ELR (cell line): ENCODE measurements at regions not wholly inside any gene's neighbourhood (a gene's known extent, or its start where the extent isn't known, plus 50 kb on each side); places are given as distances from the start of the nearest gene placed in this dataset.
A peak's percentile ranks its signal among the peaks of the same experiment; 100 is the strongest.

Source experiments
- DNase-seq: peaks from one replicate; pipeline ENCODE4 v3.0.0-alpha.2; 2015; ENCODE audit warnings: low read depth

DNA sequence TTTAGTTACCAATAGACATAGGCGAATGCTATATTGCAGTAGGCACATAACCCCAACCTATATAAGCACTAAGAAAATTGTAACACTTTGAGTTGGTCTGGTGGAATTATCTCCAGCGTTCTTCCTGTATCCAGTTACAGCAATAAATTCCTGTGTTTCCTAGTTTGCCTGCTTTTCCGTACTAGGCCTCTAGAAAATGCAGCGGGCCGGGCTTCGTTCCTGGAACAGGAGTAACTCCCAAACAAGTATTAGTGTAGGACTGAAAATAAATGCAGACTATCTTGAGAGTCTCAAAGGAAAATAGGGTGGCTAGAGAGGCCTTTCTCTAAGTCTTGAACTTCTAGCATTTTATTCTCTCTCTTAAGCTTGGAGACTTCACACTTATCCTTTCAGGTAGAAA lies 159.8 kb downstream of the OR13H1 start:
- DNase-seq, result peak; percentile 11

DNA sequence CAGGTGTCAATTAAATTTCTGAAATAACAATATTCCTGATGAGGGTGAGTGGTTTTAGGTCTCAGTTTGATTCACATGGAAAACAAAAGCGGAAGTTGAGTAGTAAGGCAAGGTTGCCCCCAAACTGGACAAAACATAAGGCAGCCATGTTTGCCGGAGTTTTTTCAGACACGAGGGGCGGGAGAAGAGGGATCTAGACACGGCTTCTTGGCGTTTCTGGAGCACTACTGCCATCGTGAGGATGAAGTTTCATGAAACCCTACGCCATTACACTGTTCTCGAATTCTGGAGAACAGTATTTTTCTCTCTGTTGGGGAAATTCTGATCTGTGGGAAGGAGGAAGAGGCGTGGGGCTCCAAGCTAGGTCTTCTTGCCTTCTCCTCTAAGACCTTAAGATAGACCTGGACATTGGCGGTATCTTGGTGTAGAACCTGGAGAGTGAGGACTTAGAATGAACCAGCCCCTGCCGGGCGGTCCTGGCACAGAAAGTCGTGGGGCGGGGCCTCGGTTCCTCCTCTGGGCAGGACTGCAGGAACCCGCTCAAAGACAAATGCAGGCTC lies 160.3 kb downstream of the OR13H1 start:
- DNase-seq, result peak; percentile 63

DNA sequence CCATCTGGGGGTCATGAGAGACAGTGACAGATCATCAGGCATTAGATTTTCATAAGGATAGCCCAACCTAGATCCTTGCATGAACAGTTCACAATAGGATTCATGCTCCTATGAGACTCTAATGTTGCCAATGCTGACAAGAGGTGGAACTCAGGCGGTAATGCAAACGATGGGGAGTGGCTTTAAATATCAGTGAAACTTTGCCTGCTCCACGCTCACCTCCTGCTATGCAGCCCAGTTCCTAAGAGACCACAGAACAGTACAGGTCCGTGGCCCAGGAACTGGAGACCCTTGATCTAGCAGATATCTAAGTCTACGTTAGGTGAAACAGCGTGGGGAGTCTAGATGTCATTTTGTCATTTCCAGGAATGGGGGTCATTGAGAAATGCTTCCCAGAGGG lies 165.7 kb downstream of the OR13H1 start:
- no peak for DNase-seq

DNA sequence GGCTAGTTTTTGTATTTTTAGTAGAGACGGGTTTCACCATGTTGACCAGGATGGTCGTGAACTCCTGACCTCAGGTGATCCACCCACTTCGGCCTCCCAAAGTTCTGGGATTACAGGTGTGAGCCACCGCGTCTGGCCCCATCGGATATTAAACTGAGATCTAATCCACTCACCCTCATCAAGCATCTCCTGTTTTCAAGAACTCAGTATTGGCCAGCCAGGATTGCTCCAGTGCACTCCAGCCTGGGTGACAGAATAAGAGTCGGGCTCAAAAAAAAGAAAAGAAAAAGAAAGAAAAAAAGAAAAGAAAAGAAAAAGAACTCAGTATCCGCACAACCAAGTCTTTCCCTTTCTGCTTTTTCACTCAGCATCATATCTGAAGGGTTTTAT lies 167.6 kb downstream of the OR13H1 start:
- no peak for DNase-seq

DNA sequence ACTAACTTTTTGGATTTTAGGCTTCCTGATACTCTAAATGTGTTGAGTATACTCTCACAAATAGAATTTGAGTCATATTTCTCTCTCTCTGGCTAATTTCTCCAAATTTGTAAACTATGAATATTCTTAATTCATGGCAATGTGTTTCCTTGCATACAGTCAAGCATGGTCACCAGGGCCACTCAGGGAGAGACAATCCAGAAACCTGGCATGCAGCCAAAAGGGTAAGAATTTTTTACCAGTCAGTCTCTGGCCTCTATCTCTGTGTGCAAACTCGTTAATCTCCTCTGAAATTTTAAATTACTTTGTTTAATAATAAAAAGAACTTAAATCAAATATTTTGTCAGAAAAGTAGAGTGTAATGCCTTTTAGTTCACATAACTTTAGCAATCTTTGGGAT lies 179.8 kb downstream of the OR13H1 start:
- DNase-seq, result no peak

DNA sequence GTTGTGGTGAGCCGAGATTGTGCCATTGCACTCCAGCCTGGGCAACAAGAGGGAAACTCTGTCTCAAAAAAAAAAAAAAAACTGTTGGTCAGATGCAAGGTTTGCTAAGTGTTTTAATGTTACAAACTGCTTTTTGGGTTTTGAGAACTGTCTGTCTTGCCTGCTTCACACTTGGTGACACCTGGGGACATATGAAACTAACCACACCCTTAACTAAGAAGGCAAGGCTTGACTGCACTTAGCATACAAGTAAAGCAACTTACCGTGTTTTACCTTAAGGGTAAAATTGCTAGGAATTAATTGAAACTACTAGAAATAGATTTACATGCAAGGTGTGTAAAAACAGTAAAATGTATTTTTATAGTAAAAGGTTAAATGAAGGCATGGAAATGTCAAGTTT lies 180.4 kb downstream of the OR13H1 start:
- no peak for DNase-seq

DNA sequence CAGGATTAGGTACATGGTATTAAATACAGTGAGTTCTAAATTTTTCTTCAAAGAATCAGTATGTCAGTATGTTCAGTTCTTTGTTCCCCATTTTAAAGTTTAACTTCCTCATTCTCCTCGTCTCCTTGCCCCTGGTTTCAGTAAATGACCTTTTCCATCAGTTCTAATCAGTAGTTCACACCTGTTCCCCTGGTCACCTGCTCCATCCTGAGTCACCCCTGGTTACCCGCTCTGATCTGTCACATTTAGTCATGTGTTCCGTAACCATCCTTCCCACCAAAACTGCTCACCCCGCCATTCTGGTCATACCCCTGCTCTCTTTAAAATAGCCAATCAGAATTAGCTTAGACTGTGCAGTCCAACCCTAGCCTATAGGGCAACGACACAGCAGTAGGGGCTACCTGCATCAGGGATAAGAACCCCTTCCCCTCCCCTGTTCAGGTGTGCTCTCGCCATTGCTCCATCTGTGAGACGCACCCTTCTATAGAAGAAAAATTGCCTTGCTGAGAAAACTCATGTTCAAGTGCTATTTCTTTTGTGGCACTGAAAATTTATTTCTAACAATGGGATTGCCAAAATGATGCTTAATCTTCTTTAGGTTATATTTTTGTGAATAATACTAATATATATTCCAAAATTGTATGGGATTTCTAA lies 181.3 kb downstream of the OR13H1 start:
- DNase-seq, result no peak

DNA sequence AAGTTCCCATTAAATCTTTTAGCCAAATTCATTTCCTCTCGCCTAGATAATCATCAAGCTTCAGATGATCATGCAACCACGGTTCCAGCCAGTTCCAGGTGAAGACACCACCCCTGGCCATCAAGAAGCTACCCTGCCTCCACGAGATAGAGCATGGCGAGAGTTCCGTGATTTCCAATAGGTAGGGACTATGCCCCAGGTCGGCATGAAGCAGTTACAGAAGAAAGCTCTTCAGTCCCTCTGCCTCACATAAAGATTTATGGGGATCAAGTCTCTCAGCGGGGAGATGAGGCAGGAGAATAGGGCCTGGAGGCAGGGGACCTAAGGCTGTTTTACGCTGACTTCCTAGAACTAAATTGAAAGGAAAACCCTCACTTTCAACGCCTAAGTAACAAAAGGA lies 183.9 kb downstream of the OR13H1 start:
- DNase-seq, result no peak

DNA sequence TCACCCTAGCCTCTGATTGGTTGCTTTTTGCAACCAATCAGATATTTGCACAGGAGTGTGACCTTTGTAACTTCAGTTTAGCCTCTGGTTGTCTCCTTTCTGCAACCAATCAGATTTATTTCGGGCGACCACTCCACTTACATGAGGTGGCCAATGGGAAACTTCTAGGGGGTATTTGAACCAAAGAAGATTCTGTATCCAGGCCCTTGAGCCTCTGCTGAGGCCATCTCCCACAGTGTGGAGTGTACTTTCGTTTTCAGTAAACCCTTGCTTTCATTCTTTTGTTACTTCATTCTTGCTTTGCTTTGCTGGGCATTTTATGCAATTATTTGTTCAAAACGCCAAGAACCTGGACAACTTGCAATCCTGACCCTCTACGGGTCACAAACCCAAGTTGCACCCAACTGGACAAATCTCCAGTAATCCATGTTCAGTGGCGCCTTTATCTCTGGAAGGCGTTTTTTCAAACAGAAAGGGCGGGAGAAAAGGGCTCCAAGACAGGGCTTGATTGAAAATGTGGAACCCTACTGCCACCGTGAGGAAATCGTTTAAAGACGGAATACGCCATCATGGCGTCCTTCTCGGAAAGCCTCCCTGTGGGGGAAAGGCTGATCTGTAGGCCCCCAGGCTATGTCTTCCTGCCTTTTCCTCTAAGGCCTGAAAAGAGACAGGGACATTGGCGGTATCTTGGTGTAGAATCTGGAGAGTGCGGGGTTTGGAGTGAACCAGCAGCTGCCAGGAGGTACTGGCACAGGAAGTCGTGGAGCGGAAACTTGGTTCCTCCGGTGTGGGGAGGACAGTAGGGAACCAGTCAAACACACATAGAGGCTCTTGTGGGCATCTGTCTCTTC lies 184.6 kb downstream of the OR13H1 start:
- DNase-seq, result peak; percentile 1

DNA sequence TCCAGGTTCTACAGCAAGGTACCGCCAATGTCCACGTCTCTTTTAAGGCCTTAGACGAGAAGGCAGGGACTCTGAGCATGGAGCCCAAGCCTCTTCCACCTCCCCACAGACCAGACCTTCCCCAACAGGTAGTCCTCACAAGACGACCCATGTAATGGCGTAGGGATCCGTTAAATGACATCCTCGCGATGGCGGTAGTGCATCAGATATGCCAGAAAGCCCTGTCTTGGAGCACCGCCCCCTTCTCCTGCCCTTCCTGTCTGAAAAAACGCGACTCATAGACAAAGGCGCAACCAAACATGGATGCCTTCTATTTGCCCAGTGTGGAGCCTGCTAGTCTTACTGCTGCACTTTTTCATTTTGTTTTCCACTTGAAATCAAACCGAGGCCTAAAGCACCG lies 185.4 kb downstream of the OR13H1 start:
- DNase-seq, result no peak

DNA sequence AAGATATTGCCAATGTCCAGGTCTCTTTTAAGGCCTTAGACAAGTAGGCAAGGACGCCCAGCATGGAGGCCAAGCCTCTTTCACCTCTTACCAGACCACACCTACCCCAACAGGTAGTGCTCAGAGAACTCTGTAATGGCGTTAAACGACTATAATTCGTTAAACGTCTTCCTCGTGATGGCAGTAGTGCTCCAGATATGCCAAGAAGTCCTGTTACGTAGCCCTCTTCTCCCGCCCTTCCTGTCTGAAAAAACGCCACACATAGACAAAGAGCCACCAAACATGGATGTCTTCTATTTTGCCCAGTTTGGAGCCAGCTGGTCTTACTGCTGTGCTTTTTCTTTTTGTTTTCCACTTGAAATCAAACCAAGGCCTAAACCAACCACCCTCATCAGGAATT lies 190.7 kb downstream of the OR13H1 start:
- DNase-seq, result peak; percentile 3

DNA sequence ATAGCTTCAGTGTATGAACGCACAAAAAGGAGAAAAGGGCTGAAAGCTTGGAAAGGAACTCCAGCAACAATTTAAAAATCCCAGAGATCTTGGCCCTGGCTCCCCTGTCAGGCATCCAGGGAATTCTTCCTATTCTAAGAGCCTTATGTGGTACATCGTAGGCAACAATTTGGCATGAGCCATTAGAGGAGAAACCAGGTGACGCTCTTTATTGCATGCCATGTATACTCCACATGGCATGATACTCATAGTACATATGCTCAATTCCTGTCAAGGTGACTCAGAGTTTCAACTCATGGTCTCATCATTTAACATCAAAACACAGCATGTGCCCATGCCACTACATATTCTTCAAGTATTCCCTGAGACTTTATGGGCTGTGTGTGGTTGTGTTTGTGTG lies 191.3 kb downstream of the OR13H1 start:
- no peak for DNase-seq

DNA sequence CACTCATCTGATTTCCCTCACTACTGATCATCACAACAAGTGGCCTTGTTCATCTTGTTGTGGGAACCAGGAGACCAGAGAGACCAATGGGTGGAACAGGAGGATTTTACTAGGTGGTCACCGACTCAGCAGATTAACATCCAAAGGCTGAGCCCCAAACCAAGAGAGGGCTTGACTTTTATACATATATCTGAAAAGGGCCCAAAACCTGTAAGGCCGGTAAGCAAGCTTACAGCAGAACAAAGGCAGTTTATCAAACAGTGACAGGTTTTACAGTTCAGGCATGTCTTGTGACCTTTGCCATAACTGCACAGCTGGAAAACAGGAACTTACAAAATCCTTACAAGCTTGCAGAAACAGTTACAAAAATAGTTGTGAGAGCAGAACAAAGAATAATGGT lies 195.9 kb downstream of the OR13H1 start:
- no peak for DNase-seq

DNA sequence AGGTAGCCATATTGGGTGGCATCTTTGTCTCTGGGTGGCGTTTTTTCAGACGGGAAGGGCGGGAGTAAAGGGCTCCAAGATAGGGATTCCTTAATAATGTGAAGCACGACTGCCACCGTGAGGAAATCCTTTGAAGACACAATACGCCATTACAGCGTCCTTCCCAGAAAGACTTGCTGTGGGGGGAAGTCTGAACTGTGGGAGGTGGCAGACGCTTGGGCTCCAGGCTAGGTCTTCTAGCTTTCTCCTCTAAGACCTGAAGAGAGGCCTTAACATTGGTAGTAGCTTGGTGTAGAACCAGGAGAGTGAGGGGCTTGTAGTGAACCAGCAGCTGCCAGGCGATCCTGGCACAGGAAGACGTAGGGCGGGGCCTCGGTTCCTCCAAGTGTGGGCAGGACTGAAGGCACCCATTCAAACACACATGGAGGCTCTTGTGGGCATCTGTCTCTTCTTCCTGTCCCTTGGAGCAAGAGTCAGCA lies 197.3 kb downstream of the OR13H1 start:
- no peak for DNase-seq

DNA sequence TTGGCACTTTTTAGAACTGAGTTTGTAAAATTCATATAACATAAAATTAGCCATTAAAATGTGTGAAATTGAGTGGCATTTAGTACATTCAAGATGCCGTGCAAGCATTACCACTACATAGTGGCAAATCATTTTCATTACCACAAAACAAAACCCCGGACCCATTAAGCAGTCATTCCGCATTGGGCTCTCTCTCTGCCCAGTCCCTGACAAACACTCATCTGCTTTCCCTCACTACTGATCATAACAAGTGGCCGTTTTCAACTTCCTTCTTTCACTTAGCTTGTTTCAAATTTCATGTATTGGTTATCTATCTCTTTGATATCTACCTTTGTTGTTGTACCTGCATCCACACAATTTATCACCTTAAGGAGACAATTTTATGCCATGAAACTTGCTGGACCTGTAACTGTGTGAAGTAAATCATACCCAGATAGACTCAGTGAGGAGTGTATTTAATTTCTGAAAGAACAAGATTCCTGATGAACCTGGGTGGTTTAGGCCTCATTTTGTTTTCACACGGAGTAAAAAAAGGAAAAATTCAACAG lies 202.1 kb downstream of the OR13H1 start:
- DNase-seq, result no peak

DNA sequence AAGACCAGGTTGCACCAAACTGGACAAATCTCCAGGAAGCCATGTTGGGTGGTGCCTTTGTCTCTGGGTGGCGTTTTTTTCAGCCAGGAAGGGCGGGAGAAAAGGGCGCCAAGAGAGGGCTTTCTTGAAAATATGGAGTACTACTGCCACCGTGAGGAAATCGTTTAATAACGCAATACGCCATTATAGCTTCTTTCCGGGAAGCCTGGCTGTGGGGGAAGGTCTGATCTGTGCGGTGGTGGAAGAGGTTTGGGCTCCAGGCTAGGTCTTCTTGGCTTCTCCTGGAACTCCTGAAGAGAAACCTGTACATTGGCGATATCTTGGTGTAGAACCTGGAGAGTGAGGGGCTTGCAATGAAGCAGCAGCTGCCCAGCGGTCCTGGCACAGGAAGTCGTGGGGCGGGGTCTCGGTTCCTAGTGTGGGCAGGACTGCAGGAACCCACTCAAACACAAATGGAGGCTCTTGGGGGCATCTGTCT lies 202.7 kb downstream of the OR13H1 start:
- peak; percentile 48 for DNase-seq

DNA sequence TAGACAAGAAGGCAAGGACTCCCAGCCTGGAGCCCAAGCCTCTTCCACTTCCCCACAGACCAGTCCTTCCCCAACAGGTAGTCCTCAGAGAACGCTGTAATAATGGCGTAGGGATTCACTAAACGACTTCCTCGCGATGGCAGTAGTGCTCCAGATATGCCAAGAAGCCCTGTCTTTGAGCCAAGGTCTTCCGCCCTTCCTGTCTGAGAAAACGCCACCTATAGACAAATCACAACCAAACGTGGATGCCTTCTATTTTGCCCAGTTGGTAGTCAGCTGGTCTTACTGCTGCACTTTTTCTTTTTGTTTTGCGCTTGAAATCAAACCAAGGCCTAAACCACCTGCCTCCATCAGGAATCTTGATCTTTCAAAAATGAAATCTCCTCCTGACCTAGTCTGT lies 203.3 kb downstream of the OR13H1 start:
- peak; percentile 22 for DNase-seq

DNA sequence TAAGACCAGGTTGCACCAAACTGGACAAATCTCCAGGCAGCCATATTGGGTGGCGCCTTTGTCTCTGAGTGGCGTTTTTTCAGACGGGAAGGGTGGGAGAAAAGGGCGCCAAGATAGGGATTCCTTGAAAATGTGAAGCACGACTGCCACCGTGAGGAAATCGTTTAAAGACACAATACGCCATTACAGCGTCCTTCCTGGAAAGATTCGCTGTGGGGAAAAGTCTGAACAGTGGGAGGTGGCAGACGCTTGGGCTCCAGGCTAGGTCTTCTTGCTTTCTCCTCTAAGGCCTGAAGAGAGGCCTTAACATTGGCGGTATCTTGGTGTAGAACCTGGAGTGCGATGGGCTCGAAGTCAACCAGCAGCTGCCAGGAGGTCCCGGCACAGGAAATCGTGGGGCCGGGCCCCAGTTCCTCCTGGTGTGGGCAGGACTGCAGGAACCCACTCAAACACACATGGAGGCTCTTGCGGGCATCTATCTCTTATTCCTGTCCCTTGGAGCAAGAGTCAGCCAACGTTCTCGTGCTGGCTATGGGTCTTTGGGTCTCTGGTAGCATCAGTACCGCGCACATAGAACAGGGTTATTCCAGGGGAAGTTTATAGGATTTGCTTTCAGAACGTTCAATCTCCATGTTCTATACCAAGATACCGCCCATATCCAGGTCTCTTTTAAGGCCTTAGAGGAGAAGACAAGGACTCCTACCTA lies 208.8 kb downstream of the OR13H1 start:
- DNase-seq, result no peak

DNA sequence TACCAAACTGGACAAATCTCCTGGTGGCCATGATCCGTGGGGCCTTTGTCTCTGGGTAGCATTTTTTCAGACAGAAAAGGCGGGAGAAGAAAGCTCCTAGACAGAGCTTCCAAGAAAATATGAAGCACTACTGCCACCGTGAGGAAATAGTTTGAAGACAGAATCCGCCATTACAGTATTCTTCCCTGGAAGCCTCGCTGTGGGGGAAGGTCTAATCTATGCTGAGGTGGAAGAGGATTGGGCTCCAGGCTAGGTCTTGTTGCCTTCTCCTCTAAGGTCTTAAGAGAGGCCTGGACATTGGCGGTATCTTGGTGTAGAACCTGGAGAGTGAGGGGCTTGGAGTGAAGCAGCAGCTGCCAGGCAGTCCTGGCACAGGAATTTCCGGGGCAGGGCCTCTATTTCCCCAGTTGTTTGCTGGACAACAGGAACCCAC lies 218.9 kb downstream of the OR13H1 start:
- DNase-seq, result peak; percentile 60

DNA sequence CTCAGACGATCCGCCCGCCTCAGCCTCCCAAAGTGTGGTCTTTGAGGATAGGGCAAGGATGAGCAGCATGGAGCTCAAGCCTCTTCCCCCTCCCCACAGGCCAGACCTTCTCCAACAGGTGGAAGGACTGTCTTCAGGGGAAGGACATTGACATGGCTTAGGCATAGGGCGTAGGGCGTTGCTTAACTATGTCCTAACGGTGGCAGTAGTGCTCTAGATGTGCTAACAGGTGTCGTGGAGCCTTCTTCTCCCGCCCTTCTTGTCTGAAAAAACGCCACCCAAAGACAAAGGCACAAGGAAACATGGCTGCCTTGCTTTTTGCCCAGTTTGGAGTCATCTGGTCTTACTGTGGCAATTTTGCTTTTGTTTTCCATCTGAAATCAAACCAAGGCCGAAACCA lies 219.8 kb downstream of the OR13H1 start:
- peak; percentile 46 for DNase-seq

DNA sequence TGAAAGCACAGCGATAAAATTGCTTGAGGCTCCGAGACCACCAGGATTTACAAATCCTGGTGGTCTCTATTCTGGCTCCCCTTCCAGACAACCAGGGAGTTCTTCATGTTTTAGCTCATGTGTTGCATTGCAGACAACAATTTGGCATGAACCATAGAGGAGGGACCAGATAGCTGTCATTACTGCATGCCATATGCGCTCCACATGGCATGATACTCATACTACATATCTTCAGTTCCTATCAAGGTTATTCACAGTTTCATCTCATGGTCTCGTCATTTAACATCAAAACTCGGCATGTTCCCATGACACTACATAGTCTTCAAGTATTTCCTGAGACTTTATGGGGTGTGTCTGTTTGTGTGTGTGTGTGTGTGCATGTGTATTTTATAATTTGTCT lies 220.3 kb downstream of the OR13H1 start:
- DNase-seq, result no peak
